GM21528 (cell line): ENCODE measurements at regions not wholly inside any gene's neighbourhood (a gene's known extent, or its start where the extent isn't known, plus 50 kb on each side); places are given as distances from the start of the nearest gene placed in this dataset.
"Not testable (repeated sequence)": the region's sequence is repeated elsewhere in the genome, so short reads cannot be mapped to it uniquely, and the experiment has no call there.

ENCODE experiments used
- ATAC-seq: cut with Tn5 transposase; IDR thresholded peaks from one replicate; pipeline ENCODE4 v1.9.1; 2021; ENCODE audit warnings: mild to moderate bottlenecking, moderate library complexity; ENCODE audit not compliant: unreplicated experiment, low FRiP score

- not testable (repeated sequence) for ATAC-seq
These were observed 121.8 kb upstream of the TFPI start for GRCh38 chr2:187676050-187676449.

- no peak for ATAC-seq
These were observed 125.2 kb upstream of the TFPI start for GRCh38 chr2:187679454-187679853.

GRCh38 chr2:187684174-187684573, 129.9 kb upstream of the TFPI start:
- ATAC-seq = no peak

- ATAC-seq = no peak
These were observed 132.3 kb upstream of the TFPI start for GRCh38 chr2:187686416-187687024.

- ATAC-seq = no peak
These were observed 133.3 kb upstream of the TFPI start for GRCh38 chr2:187687585-187687984.

- ATAC-seq = no peak
These were observed 135.1 kb upstream of the TFPI start for GRCh38 chr2:187689372-187689771.

GRCh38 chr2:187693923-187694322, 139.7 kb upstream of the TFPI start:
- ATAC-seq = no peak

GRCh38 chr2:187696644-187697043, 142.4 kb upstream of the TFPI start:
- not testable (repeated sequence) for ATAC-seq

- no peak for ATAC-seq
These were observed 144.3 kb upstream of the TFPI start for GRCh38 chr2:187698374-187699110.

GRCh38 chr2:187702157-187702556, 147.9 kb upstream of the TFPI start:
- no peak for ATAC-seq

GRCh38 chr2:187708272-187708671, 154.0 kb upstream of the TFPI start:
- ATAC-seq = no peak

- ATAC-seq = no peak
These were observed 154.8 kb upstream of the TFPI start for GRCh38 chr2:187709065-187709464.

- no peak for ATAC-seq
These were observed 156.7 kb upstream of the TFPI start for GRCh38 chr2:187710791-187711521.

- no peak for ATAC-seq
These were observed 161.4 kb upstream of the TFPI start for GRCh38 chr2:187715590-187715989.

GRCh38 chr2:187716301-187716700, 162.1 kb upstream of the TFPI start:
- no peak for ATAC-seq

GRCh38 chr2:187718092-187718491, 163.9 kb upstream of the TFPI start:
- ATAC-seq = no peak

GRCh38 chr2:187719510-187719909, 165.3 kb upstream of the TFPI start:
- no peak for ATAC-seq

GRCh38 chr2:187748958-187749357, 194.7 kb upstream of the TFPI start:
- ATAC-seq = no peak

GRCh38 chr2:187749804-187750431, 195.7 kb upstream of the TFPI start:
- ATAC-seq = no peak

GRCh38 chr2:187768995-187769394, 214.8 kb upstream of the TFPI start:
- no peak for ATAC-seq

- no peak for ATAC-seq
These were observed 215.2 kb upstream of the TFPI start for GRCh38 chr2:187769437-187769836.
